Lower lobe of right lung (tissue), 2 donors: ENCODE measurements at regions not wholly inside any gene's neighbourhood (a gene's known extent, or its start where the extent isn't known, plus 50 kb on each side); places are given as distances from the start of the nearest gene placed in this dataset.
A peak's percentile ranks its signal among the peaks of the same experiment; 100 is the strongest.
"Not testable (repeated sequence)": the region's sequence is repeated elsewhere in the genome, so short reads cannot be mapped to it uniquely, and the experiment has no call there.

Source experiments
- ATAC-seq, 2 donors: fragments of 200-7000 bp; cut with Tn5 transposase; one replicate each; pipeline ENCODE4 v1.9.1; 2020 to 2022; ENCODE audit warnings: mild to moderate bottlenecking in 2 of 2, moderate library complexity in 2 of 2
- DNase-seq: peaks from one replicate; pipeline ENCODE4 v3.0.0-alpha.2; 2020
- H3K27ac ChIP-seq: fragments of 200-600 bp; one replicate; pipeline ENCODE4 v1.8.0; 2022
- H3K27me3 ChIP-seq: fragments of 200-600 bp; one replicate; pipeline ENCODE4 v1.8.0; 2022; ENCODE audit warnings: low read depth
- H3K36me3 ChIP-seq: fragments of 200-600 bp; one replicate; pipeline ENCODE4 v1.8.0; 2022; ENCODE audit warnings: mild to moderate bottlenecking
- H3K4me1 ChIP-seq: fragments of 200-600 bp; one replicate; pipeline ENCODE4 v1.8.0; 2022
- H3K4me3 ChIP-seq: fragments of 200-600 bp; one replicate; pipeline ENCODE4 v1.8.0; 2022; ENCODE audit warnings: mild to moderate bottlenecking
- H3K9me3 ChIP-seq: fragments of 200-600 bp; one replicate; pipeline ENCODE4 v1.8.0; 2022
- CTCF ChIP-seq: fragments of 200-600 bp; IDR thresholded peaks from one replicate; pipeline ENCODE4 v1.8.0; 2022; ENCODE audit warnings: antibody characterized with exemption, mild to moderate bottlenecking
- intact Hi-C: fragments of 100-400 bp; cut with DNase I; formaldehyde crosslinking; loops from one replicate; pipeline ENCODE4 v1.11.0; 2022
- donor health status: DM: no; HTN: yes; CAD: no; lungs with severe emphysema.

DNA sequence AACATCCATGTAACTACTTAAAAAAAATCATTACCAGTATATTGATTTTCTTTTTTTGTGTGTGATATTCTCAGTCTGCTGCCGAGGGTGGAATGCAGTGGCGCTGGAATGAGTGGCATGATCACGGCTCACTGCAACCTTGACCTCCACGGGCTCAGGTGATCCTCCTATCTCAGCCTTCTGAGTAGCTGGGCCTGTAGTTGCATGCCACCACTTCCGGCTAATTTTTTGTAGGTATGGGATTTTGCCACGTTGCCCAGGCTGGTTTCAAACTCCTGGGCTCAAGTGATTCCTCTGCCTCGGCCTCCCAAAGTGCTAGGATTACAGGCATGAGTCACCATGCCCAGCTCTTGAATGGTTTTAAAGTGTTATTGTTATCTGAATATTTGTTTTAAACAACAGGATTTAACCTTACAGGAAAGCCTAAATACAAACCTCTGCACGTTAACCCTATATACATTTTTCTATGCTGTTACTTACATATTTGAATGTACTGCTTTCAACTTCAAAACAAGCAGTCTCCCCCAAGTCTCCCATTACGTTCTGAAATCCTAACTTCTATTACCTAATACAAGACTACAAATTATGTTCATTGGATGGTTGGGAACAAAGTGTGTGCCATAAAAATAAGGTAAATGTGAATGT lies 61.7 kb downstream of the KPNA2 start:
- H3K4me1 ChIP-seq, result peaks cover under 1% of the 10 kb centered on the region
- H3K36me3 ChIP-seq, result no peaks in the 10 kb centered on the region
- H3K9me3 ChIP-seq, result no peaks in the 10 kb centered on the region
- H3K27me3 ChIP-seq, result no peaks in the 10 kb centered on the region
- DNase-seq (no peak), ATAC-seq (no peak)
- H3K27ac ChIP-seq, result no peak overlapping the region
- intact Hi-C loops, result no loop called here
- TF ChIP-seq CTCF, result no peak
- H3K4me3 ChIP-seq, result no peak overlapping the region

- intact Hi-C loops, H3K27me3 ChIP-seq, H3K36me3 ChIP-seq, H3K4me3 ChIP-seq, H3K27ac ChIP-seq, ATAC-seq, DNase-seq, H3K9me3 ChIP-seq: not testable (repeated sequence)
- H3K4me1 ChIP-seq, result peaks cover 19% of the 10 kb centered on the region
These were observed 63.8 kb downstream of the KPNA2 start for GRCh38 chr17:68099341-68099753.

DNA sequence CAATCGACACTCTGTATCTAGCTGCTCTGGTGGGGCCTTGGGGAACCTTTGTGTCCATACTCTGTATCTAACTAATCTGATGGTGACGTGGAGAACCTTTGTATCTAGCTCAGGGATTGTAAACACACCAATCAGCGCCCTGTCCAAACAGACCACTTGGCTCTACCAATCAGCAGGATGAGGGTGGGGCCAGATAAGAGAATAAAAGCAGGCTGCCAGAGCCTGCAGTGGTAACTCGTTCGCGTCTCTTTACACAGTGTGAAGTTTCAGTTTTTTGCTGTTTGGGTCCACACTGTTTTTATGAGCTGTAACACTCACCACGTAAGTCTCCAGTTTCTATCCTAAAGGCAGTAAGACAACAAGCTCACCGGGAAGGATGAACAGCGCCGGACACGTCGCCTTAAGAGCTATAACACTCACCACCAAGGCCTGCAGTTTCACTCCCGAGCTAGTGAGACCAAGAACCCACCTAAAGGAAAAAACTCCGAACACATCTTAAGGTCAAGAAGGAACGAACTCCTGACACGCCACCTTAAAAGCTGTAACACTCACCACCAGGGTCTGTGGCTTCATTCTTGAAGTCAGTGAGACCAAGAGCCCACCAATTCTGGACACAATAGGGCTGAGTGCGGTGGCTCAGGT lies 64.6 kb downstream of the KPNA2 start:
- ATAC-seq (no peak), DNase-seq (no peak)
- H3K27ac ChIP-seq, result no peak overlapping the region
- H3K4me1 ChIP-seq, result peaks cover 19% of the 10 kb centered on the region
- H3K9me3 ChIP-seq, result no peaks in the 10 kb centered on the region
- no peaks in the 10 kb centered on the region for H3K27me3 ChIP-seq
- H3K4me3 ChIP-seq, result no peak overlapping the region
- TF ChIP-seq CTCF, result no peak
- H3K36me3 ChIP-seq, result peaks cover 4% of the 10 kb centered on the region
- intact Hi-C loops, result no loop called here

DNA sequence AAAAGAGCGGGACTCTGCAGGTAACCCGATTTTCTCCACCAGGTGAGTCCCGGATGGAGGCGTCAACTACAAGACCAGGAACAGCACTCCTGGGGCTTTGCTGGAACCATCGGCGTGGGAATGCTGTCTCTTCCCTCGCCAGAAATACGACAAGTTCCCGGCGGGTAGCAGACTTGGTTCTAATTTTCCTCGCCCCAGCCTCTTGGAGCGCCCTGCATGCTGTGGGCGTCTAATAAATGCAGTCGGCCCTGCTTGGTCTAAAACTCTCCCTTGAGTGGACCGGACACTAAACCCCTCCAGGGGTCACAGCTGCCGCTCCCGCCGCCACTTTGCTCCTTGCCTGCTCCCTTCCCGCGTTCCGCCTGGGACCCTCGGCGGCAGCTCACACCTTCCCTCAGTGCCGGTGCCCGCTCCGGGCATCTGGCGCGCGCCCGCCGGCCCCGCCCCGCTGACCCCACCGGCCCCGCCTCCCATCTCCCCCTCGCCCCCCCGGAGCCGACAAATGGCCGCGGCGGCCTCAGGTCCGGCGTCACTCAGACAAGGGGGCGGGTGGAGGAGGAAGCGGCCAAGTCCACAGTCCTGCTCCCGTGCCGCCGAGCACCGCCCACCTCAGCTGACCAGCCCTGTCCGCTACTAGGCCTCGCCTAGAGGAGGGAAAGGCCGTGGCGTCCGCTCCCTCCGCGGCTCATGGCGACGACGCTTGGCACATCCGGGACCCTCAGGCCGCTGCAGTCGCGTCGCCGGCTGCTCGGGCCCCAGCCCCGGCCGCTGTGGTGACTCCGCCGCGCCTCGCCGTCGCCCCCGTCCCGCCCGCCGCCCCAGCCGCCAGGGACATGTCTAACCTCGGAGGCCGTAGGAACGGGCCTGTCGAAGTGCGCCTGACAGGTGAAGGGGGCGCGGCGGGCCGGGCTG lies 65.8 kb downstream of the KPNA2 start:
- TF ChIP-seq CTCF, result no peak
- H3K4me1 ChIP-seq, result peaks cover 19% of the 10 kb centered on the region
- DNase-seq, result peak; percentile 97
- H3K36me3 ChIP-seq, result peaks cover 7% of the 10 kb centered on the region
- no peaks in the 10 kb centered on the region for H3K27me3 ChIP-seq
- H3K9me3 ChIP-seq, result no peaks in the 10 kb centered on the region
- peak overlapping the region; percentile 74 for H3K4me3 ChIP-seq
- peak overlapping the region; percentile 90 for H3K27ac ChIP-seq
- intact Hi-C loops, result no loop called here
- peak; percentile 99 for ATAC-seq

GRCh38 chr17:68101987-68102314 lies 66.4 kb downstream of the KPNA2 start:
- peak overlapping the region; percentile 90 for H3K27ac ChIP-seq
- ATAC-seq (no peak), DNase-seq (no peak)
- intact Hi-C loops, result no loop called here
- H3K4me1 ChIP-seq, result peaks cover 19% of the 10 kb centered on the region
- H3K27me3 ChIP-seq, result no peaks in the 10 kb centered on the region
- H3K36me3 ChIP-seq, result peaks cover 7% of the 10 kb centered on the region
- TF ChIP-seq CTCF, result no peak
- H3K4me3 ChIP-seq, result peak overlapping the region; percentile 74
- H3K9me3 ChIP-seq, result no peaks in the 10 kb centered on the region
